Loucy (cell line): ENCODE measurements at regions not wholly inside any gene's neighbourhood (a gene's known extent, or its start where the extent isn't known, plus 50 kb on each side); places are given as distances from the start of the nearest gene placed in this dataset.
A peak's percentile ranks its signal among the peaks of the same experiment; 100 is the strongest.

Source experiments
- H2AFZ ChIP-seq: fragments of 200-600 bp; sonication (generic); 2 replicates; pipeline ENCODE4 v1.6.0; 2016; ENCODE audit warnings: antibody characterized with exemption, mild to moderate bottlenecking, low read length, moderate library complexity
- H3F3A ChIP-seq: fragments of 200-600 bp; 2 replicates; pipeline ENCODE4 v1.6.0; 2016; ENCODE audit warnings: antibody characterized with exemption, low read depth, mild to moderate bottlenecking
- H3K27me3 ChIP-seq: fragments of 200-600 bp; sonication (generic); 2 replicates; pipeline ENCODE4 v1.6.1; 2014; ENCODE audit warnings: low read length, mild to moderate bottlenecking; ENCODE audit not compliant: insufficient read depth, poor library complexity, severe bottlenecking
- H3K36me3 ChIP-seq: fragments of 200-600 bp; sonication (generic); 2 replicates; pipeline ENCODE4 v1.6.1; 2016; ENCODE audit warnings: low read length; ENCODE audit not compliant: insufficient read depth
- H3K4me1 ChIP-seq: fragments of 200-600 bp; sonication (generic); 2 replicates; pipeline ENCODE4 v1.5.1; 2014; ENCODE audit warnings: low read length, mild to moderate bottlenecking; ENCODE audit not compliant: insufficient read depth, poor library complexity, severe bottlenecking
- H3K4me2 ChIP-seq: fragments of 200-600 bp; sonication (generic); 2 replicates; pipeline ENCODE4 v1.6.0; 2014; ENCODE audit warnings: antibody characterized with exemption, low read length, low read depth, mild to moderate bottlenecking; ENCODE audit not compliant: poor library complexity, severe bottlenecking
- H3K4me3 ChIP-seq: fragments of 200-600 bp; sonication (generic); 2 replicates; pipeline ENCODE4 v1.5.1; 2014; ENCODE audit warnings: low read length, mild to moderate bottlenecking, mixed read lengths; ENCODE audit not compliant: poor library complexity, severe bottlenecking
- H3K79me2 ChIP-seq: fragments of 200-600 bp; sonication (generic); 2 replicates; pipeline ENCODE4 v1.6.1; 2014; ENCODE audit warnings: low read length; ENCODE audit not compliant: insufficient read depth
- H3K9ac ChIP-seq: fragments of 200-600 bp; sonication (generic); 2 replicates; pipeline ENCODE4 v1.6.0; 2014; ENCODE audit warnings: mild to moderate bottlenecking, low read depth, low read length, moderate library complexity; ENCODE audit not compliant: poor library complexity, severe bottlenecking
- H3K9me2 ChIP-seq: fragments of 200-600 bp; sonication (generic); replicated peaks from 2 replicates; pipeline ENCODE4 v1.6.1; 2016; ENCODE audit warnings: low read depth, low read length, mixed read lengths
- H3K9me3 ChIP-seq: fragments of 200-600 bp; sonication (generic); 2 replicates; pipeline ENCODE4 v1.6.1; 2014; ENCODE audit warnings: mild to moderate bottlenecking, antibody characterized with exemption, low read length, low read depth; ENCODE audit not compliant: insufficient read depth
- H4K20me1 ChIP-seq: fragments of 200-600 bp; sonication (generic); 2 replicates; pipeline ENCODE4 v1.6.0; 2014; ENCODE audit warnings: antibody characterized with exemption, low read length, mild to moderate bottlenecking; ENCODE audit not compliant: insufficient read depth, poor library complexity, severe bottlenecking
- CTCF ChIP-seq: fragments of 200-600 bp; sonication (generic); conservative IDR thresholded peaks from 2 replicates; pipeline ENCODE4 v1.5.1; 2014; ENCODE audit warnings: mild to moderate bottlenecking, antibody characterized with exemption, low read length
- EZH2phosphoT487 ChIP-seq: fragments of 200-600 bp; IDR thresholded peaks from 2 replicates; pipeline ENCODE4 v1.6.1; 2018; ENCODE audit warnings: antibody characterized with exemption, mild to moderate bottlenecking, moderate library complexity, borderline replicate concordance

DNA sequence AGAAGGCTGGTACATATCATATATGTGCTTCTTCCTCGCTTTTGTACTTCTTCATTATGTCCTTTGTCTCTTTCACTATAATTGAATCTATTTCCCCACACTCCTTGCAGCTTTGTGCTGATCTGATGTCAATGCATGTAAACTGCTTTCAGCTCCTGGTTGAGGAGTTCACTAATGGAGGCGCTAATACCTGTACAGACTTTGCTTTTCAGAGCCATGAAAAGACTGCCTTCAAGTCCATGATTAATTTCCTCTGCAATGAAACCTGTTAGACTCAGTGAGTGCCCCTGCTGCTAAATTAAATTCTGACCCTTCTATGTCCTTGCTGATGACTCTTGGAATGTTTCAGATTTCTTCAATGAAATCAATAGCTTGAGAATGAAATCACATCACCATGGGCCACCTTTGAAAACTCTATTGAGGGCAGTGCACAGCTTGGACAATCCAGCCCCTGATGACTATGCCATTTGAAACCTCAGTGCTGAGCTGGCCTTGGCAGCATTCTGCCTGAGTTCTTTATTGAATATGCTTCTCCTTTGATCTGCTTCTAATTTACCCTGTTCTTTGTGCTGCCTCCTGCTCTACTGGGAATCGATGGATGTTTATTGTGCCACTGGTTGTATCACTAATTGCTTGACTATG lies 358.2 kb upstream of the DMAC1 start:
- Histone ChIP-seq H3K9me3 (no peaks in the 10 kb centered on the region), H3K9ac (no peak overlapping the region), H3F3A (no peaks in the 10 kb centered on the region), H3K36me3 (no peaks in the 10 kb centered on the region), H4K20me1 (no peaks in the 10 kb centered on the region), H3K9me2 (no peaks in the 10 kb centered on the region), H2AFZ (peak overlapping the region; percentile 26; the same call in 1 of the 2 replicates), H3K4me2 (no peak overlapping the region), H3K4me3 (no peak overlapping the region), H3K79me2 (no peaks in the 10 kb centered on the region), H3K27me3 (no peaks in the 10 kb centered on the region), H3K4me1 (no peaks in the 10 kb centered on the region)
- TF ChIP-seq CTCF, result no peak
- TF ChIP-seq EZH2phosphoT487, result no peak

DNA sequence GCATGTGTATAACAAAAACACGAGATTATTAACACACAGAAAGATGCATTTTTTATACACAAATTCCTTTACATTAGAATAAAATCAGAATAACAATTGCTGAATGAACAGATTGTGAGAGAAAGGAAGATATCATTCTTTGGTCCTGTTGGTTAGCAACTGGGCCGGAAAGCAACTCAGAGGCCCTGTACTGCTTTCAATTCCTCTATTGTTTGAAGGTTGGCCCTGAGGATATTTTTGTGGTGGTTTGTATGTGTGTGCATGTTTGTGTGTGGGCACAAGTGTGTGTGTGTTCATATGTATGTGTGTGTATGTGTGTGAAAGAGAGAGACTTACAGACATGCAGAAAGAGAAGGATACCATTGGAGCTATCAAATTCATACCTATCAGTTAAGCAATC lies 356.8 kb upstream of the DMAC1 start:
- no peaks in the 10 kb centered on the region for H3K9me3 ChIP-seq
- H3F3A ChIP-seq, result no peaks in the 10 kb centered on the region
- H3K4me1 ChIP-seq, result no peaks in the 10 kb centered on the region
- no peak overlapping the region for H3K4me2 ChIP-seq
- H3K4me3 ChIP-seq, result no peak overlapping the region
- no peaks in the 10 kb centered on the region for H3K9me2 ChIP-seq
- H4K20me1 ChIP-seq, result no peaks in the 10 kb centered on the region
- TF ChIP-seq CTCF (no peak), EZH2phosphoT487 (no peak)
- H3K79me2 ChIP-seq, result no peaks in the 10 kb centered on the region
- H3K9ac ChIP-seq, result no peak overlapping the region
- H3K36me3 ChIP-seq, result no peaks in the 10 kb centered on the region
- no peak overlapping the region; the same call in 1 of the 2 replicates for H2AFZ ChIP-seq
- no peaks in the 10 kb centered on the region for H3K27me3 ChIP-seq

GRCh38 chr9:8155706-8156105 lies 356.1 kb upstream of the DMAC1 start:
- no peak overlapping the region for H3K4me2 ChIP-seq
- H3K36me3 ChIP-seq, result no peaks in the 10 kb centered on the region
- no peaks in the 10 kb centered on the region for H4K20me1 ChIP-seq
- no peaks in the 10 kb centered on the region for H3K9me2 ChIP-seq
- H3K9me3 ChIP-seq, result no peaks in the 10 kb centered on the region
- H2AFZ ChIP-seq, result no peak overlapping the region
- no peaks in the 10 kb centered on the region for H3K4me1 ChIP-seq
- TF ChIP-seq EZH2phosphoT487, result no peak
- no peaks in the 10 kb centered on the region for H3K27me3 ChIP-seq
- H3K9ac ChIP-seq, result no peak overlapping the region
- H3K4me3 ChIP-seq, result no peak overlapping the region
- no peaks in the 10 kb centered on the region for H3K79me2 ChIP-seq
- H3F3A ChIP-seq, result no peaks in the 10 kb centered on the region

DNA sequence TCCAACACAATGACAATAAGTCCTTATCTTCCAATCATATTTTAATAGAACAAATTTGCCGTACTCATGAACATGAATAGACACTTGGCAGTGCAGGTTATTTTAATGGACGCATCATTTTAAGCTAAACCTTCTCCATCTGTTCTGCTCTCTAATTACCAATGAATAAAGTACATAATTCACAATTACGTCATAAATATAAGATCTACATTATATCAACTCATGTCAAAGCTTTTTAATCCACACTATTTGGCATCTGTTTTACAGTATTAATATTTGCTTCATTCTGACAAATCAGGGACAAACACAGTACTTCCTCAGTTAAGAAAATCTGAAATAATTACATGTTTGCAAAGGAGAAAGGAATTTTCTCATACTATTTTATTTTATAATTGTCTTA lies 344.1 kb upstream of the DMAC1 start:
- Histone ChIP-seq H3K4me3 (no peak overlapping the region), H3K4me1 (no peaks in the 10 kb centered on the region), H3K9me3 (no peaks in the 10 kb centered on the region), H3K36me3 (no peaks in the 10 kb centered on the region), H3K4me2 (no peak overlapping the region), H2AFZ (no peak overlapping the region), H3K9ac (no peak overlapping the region), H3K27me3 (no peaks in the 10 kb centered on the region), H3K9me2 (no peaks in the 10 kb centered on the region), H3K79me2 (no peaks in the 10 kb centered on the region), H4K20me1 (no peaks in the 10 kb centered on the region), H3F3A (no peaks in the 10 kb centered on the region)
- TF ChIP-seq EZH2phosphoT487 (no peak), CTCF (no peak)
